ENCODE measurements at regions not wholly inside any gene's neighbourhood (a gene's known extent, or its start where the extent isn't known, plus 50 kb on each side); places are given as distances from the start of the nearest gene placed in this dataset.

GRCh38 chr12:107560899-107561285 is 124.7 kb upstream of the PWP1 start:
- Histone ChIP-seq H4K20me1 (ENCODE audit: insufficient read depth) (no peaks in the 10 kb centered on the region), H3K79me2 (ENCODE audit: insufficient read depth) (no peaks in the 10 kb centered on the region), H3K9me2 (ENCODE audit: insufficient read depth) (no peaks in the 10 kb centered on the region), H3K4me2 (ENCODE audit: unreplicated experiment) (no peak overlapping the region), H3K9ac (no peak overlapping the region), H2AFZ (no peak overlapping the region), H3K9me3 (ENCODE audit: low read depth) (no peaks in the 10 kb centered on the region), H3K27me3 (replicated peaks; ENCODE audit: insufficient read depth) (no peaks in the 10 kb centered on the region), H3F3A (ENCODE audit: insufficient read depth) (no peaks in the 10 kb centered on the region), H3K4me3 (no peak overlapping the region), H3K4me1 (ENCODE audit: insufficient read depth) (no peaks in the 10 kb centered on the region), H3K36me3 (ENCODE audit: low read depth) (no peaks in the 10 kb centered on the region), H3K27ac (no peak overlapping the region)
- TF ChIP-seq EZH2 (IDR thresholded peaks at IDR 0.05; ENCODE audit: insufficient read depth, poor library complexity, severe bottlenecking): no peak
- no peak for TF ChIP-seq EZH2phosphoT487 (IDR thresholded peaks at IDR 0.05; ENCODE audit: insufficient read depth, low read depth)
- in situ Hi-C loops (cut with MboI): no loop called here
- WGBS, 2 experiments (ENCODE audit: low coverage in 1 of 2, low lambda C conversion rate in 2 of 2, missing lambda C conversion rate in 2 of 2): 96 to 97% methylated on average over 4 of the region's 4 CpGs
- DNase-seq: no peak

DNA sequence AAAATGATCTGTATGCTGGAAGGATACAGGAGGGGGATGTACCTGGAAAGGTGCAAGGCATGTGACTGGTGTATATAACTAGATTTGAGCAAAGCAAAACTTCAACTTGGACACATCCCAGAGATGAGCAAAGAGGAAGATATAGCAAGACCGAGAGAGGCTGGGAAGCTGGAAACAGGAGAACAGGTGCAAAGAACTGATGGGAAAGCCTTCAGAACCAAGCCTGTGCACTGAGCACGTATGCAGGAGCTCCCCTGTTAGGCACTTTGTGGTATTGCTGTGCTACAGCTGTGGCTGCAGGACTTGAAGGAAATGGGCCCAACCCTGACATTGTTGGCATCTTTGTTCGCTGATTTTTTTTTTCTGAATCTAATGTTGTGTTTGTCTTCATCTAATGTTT is 120.7 kb upstream of the PWP1 start:
- in situ Hi-C loops (cut with MboI): no loop called here
- H3K4me1 ChIP-seq (ENCODE audit: insufficient read depth): no peaks in the 10 kb centered on the region
- no peaks in the 10 kb centered on the region for H3F3A ChIP-seq (ENCODE audit: insufficient read depth)
- no peaks in the 10 kb centered on the region for H3K9me3 ChIP-seq (ENCODE audit: low read depth)
- no peaks in the 10 kb centered on the region for H3K9me2 ChIP-seq (ENCODE audit: insufficient read depth)
- no peak overlapping the region for H3K4me2 ChIP-seq (ENCODE audit: unreplicated experiment)
- H3K4me3 ChIP-seq: no peak overlapping the region
- H3K79me2 ChIP-seq (ENCODE audit: insufficient read depth): no peaks in the 10 kb centered on the region
- peak; percentile 52 for DNase-seq
- H3K9ac ChIP-seq: no peak overlapping the region
- 33 to 40% methylated on average over 3 of the region's 3 CpGs for WGBS, 2 experiments (ENCODE audit: low coverage in 1 of 2, low lambda C conversion rate in 2 of 2, missing lambda C conversion rate in 2 of 2)
- H3K27ac ChIP-seq: no peak overlapping the region
- no peak overlapping the region for H2AFZ ChIP-seq
- H3K27me3 ChIP-seq (replicated peaks; ENCODE audit: insufficient read depth): no peaks in the 10 kb centered on the region
- TF ChIP-seq EZH2phosphoT487 (IDR thresholded peaks at IDR 0.05; ENCODE audit: insufficient read depth, low read depth) (no peak), EZH2 (IDR thresholded peaks at IDR 0.05; ENCODE audit: insufficient read depth, poor library complexity, severe bottlenecking) (no peak)
- H3K36me3 ChIP-seq (ENCODE audit: low read depth): no peaks in the 10 kb centered on the region
- H4K20me1 ChIP-seq (ENCODE audit: insufficient read depth): no peaks in the 10 kb centered on the region

DNA sequence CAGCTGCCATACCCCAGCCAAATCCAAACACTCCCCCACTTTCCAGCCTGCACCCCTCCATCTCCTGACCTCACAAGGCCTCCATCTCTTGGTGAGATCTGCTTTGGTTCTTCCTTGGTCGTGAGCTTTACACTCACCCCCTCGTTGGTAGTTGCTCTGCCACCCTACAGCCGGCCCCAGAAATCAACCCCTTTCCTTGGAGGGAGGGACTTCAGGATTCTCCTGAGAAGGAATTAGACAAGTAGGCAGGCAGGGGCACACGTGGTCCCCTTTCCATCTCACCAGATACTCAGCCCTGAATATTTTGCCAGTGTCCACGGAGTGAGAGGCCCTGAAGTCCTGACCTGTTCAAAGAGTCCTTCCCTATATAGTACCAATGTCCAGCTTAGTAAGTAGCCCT is 120.0 kb upstream of the PWP1 start:
- Histone ChIP-seq H3K4me3 (no peak overlapping the region), H3K4me2 (ENCODE audit: unreplicated experiment) (no peak overlapping the region), H3K4me1 (ENCODE audit: insufficient read depth) (no peaks in the 10 kb centered on the region), H3F3A (ENCODE audit: insufficient read depth) (no peaks in the 10 kb centered on the region), H3K9me3 (ENCODE audit: low read depth) (no peaks in the 10 kb centered on the region), H3K36me3 (ENCODE audit: low read depth) (no peaks in the 10 kb centered on the region), H3K27ac (no peak overlapping the region), H3K9ac (no peak overlapping the region), H3K79me2 (ENCODE audit: insufficient read depth) (no peaks in the 10 kb centered on the region), H3K9me2 (ENCODE audit: insufficient read depth) (no peaks in the 10 kb centered on the region), H4K20me1 (ENCODE audit: insufficient read depth) (no peaks in the 10 kb centered on the region), H3K27me3 (replicated peaks; ENCODE audit: insufficient read depth) (no peaks in the 10 kb centered on the region), H2AFZ (no peak overlapping the region)
- DNase-seq: no peak
- in situ Hi-C loops (cut with MboI): no loop called here
- TF ChIP-seq EZH2 (IDR thresholded peaks at IDR 0.05; ENCODE audit: insufficient read depth, poor library complexity, severe bottlenecking): no peak
- no peak for TF ChIP-seq EZH2phosphoT487 (IDR thresholded peaks at IDR 0.05; ENCODE audit: insufficient read depth, low read depth)
- 56 to 63% methylated on average over 5 of the region's 5 CpGs for WGBS, 2 experiments (ENCODE audit: low coverage in 1 of 2, low lambda C conversion rate in 2 of 2, missing lambda C conversion rate in 2 of 2)

GRCh38 chr12:107567876-107568619 is 117.6 kb upstream of the PWP1 start:
- Histone ChIP-seq H3K36me3 (ENCODE audit: low read depth) (no peaks in the 10 kb centered on the region), H3F3A (ENCODE audit: insufficient read depth) (no peaks in the 10 kb centered on the region), H3K27me3 (replicated peaks; ENCODE audit: insufficient read depth) (no peaks in the 10 kb centered on the region), H3K27ac (no peak overlapping the region), H3K79me2 (ENCODE audit: insufficient read depth) (no peaks in the 10 kb centered on the region), H3K9ac (no peak overlapping the region), H3K4me1 (ENCODE audit: insufficient read depth) (no peaks in the 10 kb centered on the region), H3K9me2 (ENCODE audit: insufficient read depth) (no peaks in the 10 kb centered on the region), H4K20me1 (ENCODE audit: insufficient read depth) (no peaks in the 10 kb centered on the region), H2AFZ (no peak overlapping the region), H3K4me3 (no peak overlapping the region), H3K9me3 (ENCODE audit: low read depth) (no peaks in the 10 kb centered on the region), H3K4me2 (ENCODE audit: unreplicated experiment) (no peak overlapping the region)
- in situ Hi-C loops (cut with MboI): no loop called here
- WGBS, 2 experiments (ENCODE audit: low coverage in 1 of 2, low lambda C conversion rate in 2 of 2, missing lambda C conversion rate in 2 of 2): 89 to 91% methylated on average over 6 of the region's 6 CpGs
- TF ChIP-seq EZH2 (IDR thresholded peaks at IDR 0.05; ENCODE audit: insufficient read depth, poor library complexity, severe bottlenecking) (no peak), EZH2phosphoT487 (IDR thresholded peaks at IDR 0.05; ENCODE audit: insufficient read depth, low read depth) (no peak)
- DNase-seq: no peak

Data from GM23248 (cell line).